HUES64 (cell line): ENCODE measurements at regions not wholly inside any gene's neighbourhood (a gene's known extent, or its start where the extent isn't known, plus 50 kb on each side); places are given as distances from the start of the nearest gene placed in this dataset.

Experiments
- H3K27ac ChIP-seq: 2 replicates; pipeline ENCODE4 v1.7.0; 2013; ENCODE audit warnings: low read depth, low read length, inconsistent platforms
- H3K27me3 ChIP-seq: 2 replicates; pipeline ENCODE4 v1.6.1; 2013; ENCODE audit warnings: mild to moderate bottlenecking, low read length; ENCODE audit not compliant: insufficient read depth
- H3K36me3 ChIP-seq: 2 replicates; pipeline ENCODE4 v1.6.1; 2013; ENCODE audit warnings: mild to moderate bottlenecking, low read length; ENCODE audit not compliant: insufficient read depth
- H3K4me1 ChIP-seq: 2 replicates; pipeline ENCODE4 v1.6.1; 2013; ENCODE audit warnings: mild to moderate bottlenecking, low read length, moderate library complexity; ENCODE audit not compliant: insufficient read depth
- H3K4me3 ChIP-seq: 2 replicates; pipeline ENCODE4 v1.5.1; 2013; ENCODE audit warnings: mild to moderate bottlenecking, low read length, moderate library complexity
- H3K9ac ChIP-seq: 2 replicates; pipeline ENCODE4 v1.6.1; 2013; ENCODE audit warnings: mild to moderate bottlenecking, low read depth, low read length
- H3K9me3 ChIP-seq: 2 replicates; pipeline ENCODE4 v1.6.1; 2013; ENCODE audit warnings: low read depth, low read length; ENCODE audit not compliant: insufficient read depth
- WGBS: fragments of 150-250, 120-280 bp; methylation state at CpG from one replicate; pipeline ENCODE4 v1.1.7; 2013; ENCODE audit warnings: missing lambda C conversion rate; 5-methylcytosine and 5-hydroxymethylcytosine counted together

GRCh38 chr5:2125171-2125900 is 242.6 kb upstream of the IRX4 start:
- 63% methylated on average over 8 of the region's 8 CpGs for WGBS
- no peaks in the 10 kb centered on the region for H3K36me3 ChIP-seq
- no peaks in the 10 kb centered on the region for H3K27me3 ChIP-seq
- H3K27ac ChIP-seq, result no peak overlapping the region
- no peaks in the 10 kb centered on the region for H3K9me3 ChIP-seq
- H3K9ac ChIP-seq, result no peak overlapping the region
- no peak overlapping the region for H3K4me3 ChIP-seq
- no peaks in the 10 kb centered on the region; the same call in 1 of the 2 replicates for H3K4me1 ChIP-seq

GRCh38 chr5:2124434-2125170 is 241.9 kb upstream of the IRX4 start:
- H3K4me1 ChIP-seq, result no peaks in the 10 kb centered on the region; the same call in 1 of the 2 replicates
- H3K27ac ChIP-seq, result no peak overlapping the region
- H3K9ac ChIP-seq, result no peak overlapping the region
- H3K9me3 ChIP-seq, result no peaks in the 10 kb centered on the region
- 95% methylated on average over 14 of the region's 14 CpGs for WGBS
- no peak overlapping the region for H3K4me3 ChIP-seq
- H3K36me3 ChIP-seq, result no peaks in the 10 kb centered on the region
- no peaks in the 10 kb centered on the region for H3K27me3 ChIP-seq

GRCh38 chr5:2123874-2124273 is 241.1 kb upstream of the IRX4 start:
- no peaks in the 10 kb centered on the region for H3K4me1 ChIP-seq
- no peak overlapping the region for H3K9ac ChIP-seq
- H3K4me3 ChIP-seq, result no peak overlapping the region
- 92% methylated on average over 7 of the region's 7 CpGs for WGBS
- no peak overlapping the region for H3K27ac ChIP-seq
- no peaks in the 10 kb centered on the region for H3K27me3 ChIP-seq
- no peaks in the 10 kb centered on the region for H3K9me3 ChIP-seq
- H3K36me3 ChIP-seq, result no peaks in the 10 kb centered on the region

GRCh38 chr5:2120361-2120760 is 237.6 kb upstream of the IRX4 start:
- Histone ChIP-seq H3K27ac (no peak overlapping the region), H3K4me3 (no peak overlapping the region), H3K36me3 (no peaks in the 10 kb centered on the region), H3K9me3 (no peaks in the 10 kb centered on the region), H3K27me3 (no peaks in the 10 kb centered on the region), H3K9ac (no peak overlapping the region), H3K4me1 (no peaks in the 10 kb centered on the region)
- 93% methylated on average over 4 of the region's 4 CpGs for WGBS

GRCh38 chr5:2119573-2119972 is 236.8 kb upstream of the IRX4 start:
- Histone ChIP-seq H3K4me1 (no peaks in the 10 kb centered on the region), H3K9ac (no peak overlapping the region), H3K36me3 (no peaks in the 10 kb centered on the region), H3K27me3 (no peaks in the 10 kb centered on the region), H3K9me3 (no peaks in the 10 kb centered on the region), H3K27ac (no peak overlapping the region), H3K4me3 (no peak overlapping the region)
- WGBS, result 91% methylated on average over 6 of the region's 6 CpGs

- H3K27ac ChIP-seq, result no peak overlapping the region
- H3K9me3 ChIP-seq, result no peaks in the 10 kb centered on the region
- no peak overlapping the region for H3K9ac ChIP-seq
- H3K27me3 ChIP-seq, result no peaks in the 10 kb centered on the region
- H3K4me3 ChIP-seq, result no peak overlapping the region
- no peaks in the 10 kb centered on the region for H3K36me3 ChIP-seq
- H3K4me1 ChIP-seq, result no peaks in the 10 kb centered on the region
- 86% methylated on average over 9 of the region's 9 CpGs for WGBS
Measured at GRCh38 chr5:2113348-2114131, 230.8 kb upstream of the IRX4 start.

- Histone ChIP-seq H3K36me3 (no peaks in the 10 kb centered on the region), H3K4me1 (no peaks in the 10 kb centered on the region), H3K9ac (no peak overlapping the region), H3K27ac (no peak overlapping the region), H3K27me3 (no peaks in the 10 kb centered on the region), H3K4me3 (no peak overlapping the region), H3K9me3 (no peaks in the 10 kb centered on the region)
- WGBS, result 95% methylated on average over 28 of the region's 28 CpGs
Measured at GRCh38 chr5:2112173-2113025, 229.7 kb upstream of the IRX4 start.

- Histone ChIP-seq H3K9me3 (no peaks in the 10 kb centered on the region), H3K4me1 (no peaks in the 10 kb centered on the region), H3K9ac (no peak overlapping the region), H3K27me3 (no peaks in the 10 kb centered on the region), H3K27ac (no peak overlapping the region), H3K4me3 (no peak overlapping the region), H3K36me3 (no peaks in the 10 kb centered on the region)
- WGBS, result 94% methylated on average over 36 of the region's 36 CpGs
Measured at GRCh38 chr5:2111569-2112105, 228.9 kb upstream of the IRX4 start.

- 96% methylated on average over 17 of the region's 17 CpGs for WGBS
- Histone ChIP-seq H3K27me3 (no peaks in the 10 kb centered on the region), H3K4me1 (no peaks in the 10 kb centered on the region), H3K27ac (no peak overlapping the region), H3K9ac (no peak overlapping the region), H3K36me3 (no peaks in the 10 kb centered on the region), H3K4me3 (no peak overlapping the region), H3K9me3 (no peaks in the 10 kb centered on the region)
Measured at GRCh38 chr5:2110934-2111462, 228.3 kb upstream of the IRX4 start.

- Histone ChIP-seq H3K9ac (no peak overlapping the region), H3K27ac (no peak overlapping the region), H3K4me1 (no peaks in the 10 kb centered on the region), H3K27me3 (no peaks in the 10 kb centered on the region), H3K36me3 (no peaks in the 10 kb centered on the region), H3K9me3 (no peaks in the 10 kb centered on the region), H3K4me3 (no peak overlapping the region)
- WGBS, result 94% methylated on average over 19 of the region's 19 CpGs
Measured at GRCh38 chr5:2110137-2110933, 227.6 kb upstream of the IRX4 start.
